ENCODE measurements at regions not wholly inside any gene's neighbourhood (a gene's known extent, or its start where the extent isn't known, plus 50 kb on each side); places are given as distances from the start of the nearest gene placed in this dataset.

DNA sequence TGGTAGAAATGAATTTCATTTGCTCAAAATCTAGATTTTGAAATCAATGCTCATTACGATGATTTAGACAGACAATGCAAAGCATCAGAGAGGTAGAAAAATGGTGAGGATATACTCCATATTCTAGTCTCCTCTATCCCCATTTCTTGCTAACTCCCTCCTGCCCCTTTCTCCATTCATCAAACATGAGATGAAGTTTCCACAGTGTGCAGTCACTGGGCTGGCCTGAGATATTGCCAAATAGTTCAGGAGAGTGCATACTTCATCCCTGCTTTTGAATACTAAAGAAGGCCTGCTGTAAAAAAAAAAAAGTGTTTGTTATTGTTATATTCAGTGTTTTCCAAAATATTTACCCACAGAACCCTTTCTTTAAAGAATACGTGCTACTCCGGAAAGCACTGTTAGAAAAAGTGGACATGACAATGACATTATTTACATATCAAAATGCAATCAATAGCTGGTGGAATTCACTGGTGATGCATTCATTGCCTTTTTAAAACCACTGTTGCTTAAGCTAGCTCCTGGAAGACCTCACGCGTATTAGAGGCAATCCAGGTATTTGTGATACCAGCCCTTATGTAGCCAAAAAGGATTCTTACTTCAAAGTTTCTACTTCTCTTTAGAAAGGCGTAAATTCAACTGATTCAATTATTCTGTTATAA lies 247.6 kb upstream of the SOX2 start (continued):
- no peak for TF ChIP-seq JUND (IDR thresholded peaks at IDR 0.05; ENCODE audit: low read length)
- no peak for TF ChIP-seq ATF3 (IDR thresholded peaks at IDR 0.05; ENCODE audit: insufficient read depth, low read depth, low read length)
